T-helper 1 cell treated with Interleukin-12 subunit alpha and Interleukin-12 subunit beta and Interleukin-4 antibody, amounts not matched to agents 30 ng/mL and 1 ng/mL, for 36 hours (primary cell): ENCODE measurements at regions not wholly inside any gene's neighbourhood (a gene's known extent, or its start where the extent isn't known, plus 50 kb on each side); places are given as distances from the start of the nearest gene placed in this dataset.
"Not testable (repeated sequence)": the region's sequence is repeated elsewhere in the genome, so short reads cannot be mapped to it uniquely, and the experiment has no call there.

Experiments
- intact Hi-C: fragments of 100-400 bp; cut with micrococcal nuclease; formaldehyde crosslinking; loops from one replicate; pipeline ENCODE4 v1.15.1; 2024

DNA sequence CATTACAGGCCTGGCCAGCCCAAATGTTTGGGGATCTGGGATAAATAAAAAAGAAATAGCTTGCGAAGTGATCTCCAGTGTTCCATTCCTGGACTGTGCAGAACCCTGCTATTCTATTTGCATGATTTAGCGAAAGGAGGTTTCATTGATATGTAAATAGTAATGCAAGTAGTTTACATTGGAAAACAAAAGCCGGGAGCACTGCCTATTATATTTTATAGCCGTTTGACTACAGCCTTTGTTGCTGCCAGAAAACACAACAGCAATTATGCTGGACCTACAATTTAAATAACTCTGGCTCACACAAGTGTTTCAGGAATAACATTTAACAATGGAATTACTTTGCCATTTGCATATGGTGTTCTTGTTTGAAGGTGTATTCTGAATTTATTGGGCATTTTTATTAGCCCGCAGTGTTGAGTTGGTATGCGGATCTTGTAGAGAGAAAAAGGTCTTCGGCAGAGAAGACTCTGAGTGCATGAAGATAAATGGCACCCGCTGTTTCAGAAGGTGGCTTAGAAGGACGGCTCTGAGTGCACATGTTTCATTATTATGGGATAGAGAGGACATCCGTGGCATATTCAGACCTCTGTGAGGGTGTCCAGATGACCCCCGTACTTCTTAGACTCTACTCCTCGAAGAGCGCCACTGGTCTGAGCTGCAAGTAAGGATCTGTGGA, 315.0 kb downstream of the BRD1 start:
- intact Hi-C loops = no loop called here

DNA sequence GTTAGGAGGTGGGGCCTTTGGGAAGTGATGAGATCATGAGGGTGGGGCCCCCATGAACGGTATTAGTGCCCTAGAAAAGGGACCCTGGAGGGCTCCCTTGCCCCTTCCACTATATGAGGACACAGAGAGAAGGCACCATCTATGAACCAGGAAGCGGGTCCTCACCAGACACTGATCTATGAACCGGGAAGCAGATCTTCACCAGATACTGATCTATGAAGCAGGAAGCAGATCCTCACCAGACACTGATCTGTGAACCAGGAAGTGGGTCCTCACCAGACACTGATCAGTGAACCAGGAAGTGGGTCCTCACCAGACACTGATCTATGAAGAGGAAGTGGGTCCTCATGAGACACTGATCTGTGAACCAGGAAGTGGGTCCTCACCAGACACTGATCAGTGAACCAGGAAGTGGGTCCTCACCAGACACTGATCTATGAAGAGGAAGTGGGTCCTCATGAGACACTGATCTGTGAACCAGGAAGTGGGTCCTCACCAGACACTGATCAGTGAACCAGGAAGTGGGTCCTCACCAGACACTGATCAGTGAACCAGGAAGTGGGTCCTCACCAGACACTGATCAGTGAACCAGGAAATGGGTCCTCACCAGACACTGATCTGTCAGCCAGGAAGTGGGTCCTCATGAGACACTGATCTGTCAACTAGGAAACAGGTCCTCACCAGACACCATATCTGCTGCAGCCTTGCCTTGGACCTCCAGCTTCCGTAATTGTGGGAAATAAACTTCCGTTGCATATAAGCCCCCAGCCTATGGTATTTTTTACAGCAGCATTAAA, 316.1 kb downstream of the BRD1 start:
- intact Hi-C loops = not testable (repeated sequence)

DNA sequence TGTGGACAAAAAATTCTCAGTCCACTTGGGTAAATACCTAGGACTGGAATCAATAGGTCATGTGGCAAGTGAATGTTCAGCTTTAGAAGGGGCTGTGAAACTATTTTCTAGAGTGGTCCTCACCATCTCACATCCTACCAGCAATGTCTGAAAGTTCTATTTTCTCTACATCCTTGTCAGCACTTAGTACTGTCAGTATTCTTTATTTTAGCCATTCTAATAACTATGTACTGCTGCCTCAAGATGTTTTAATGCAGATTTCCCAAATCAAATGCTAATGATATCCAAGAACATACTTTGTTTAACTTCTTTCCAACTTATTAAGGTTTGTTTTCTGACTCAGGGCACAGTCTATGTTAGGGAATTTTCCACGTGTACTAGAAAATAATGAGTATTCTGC, 317.0 kb downstream of the BRD1 start:
- intact Hi-C loops = no loop called here

DNA sequence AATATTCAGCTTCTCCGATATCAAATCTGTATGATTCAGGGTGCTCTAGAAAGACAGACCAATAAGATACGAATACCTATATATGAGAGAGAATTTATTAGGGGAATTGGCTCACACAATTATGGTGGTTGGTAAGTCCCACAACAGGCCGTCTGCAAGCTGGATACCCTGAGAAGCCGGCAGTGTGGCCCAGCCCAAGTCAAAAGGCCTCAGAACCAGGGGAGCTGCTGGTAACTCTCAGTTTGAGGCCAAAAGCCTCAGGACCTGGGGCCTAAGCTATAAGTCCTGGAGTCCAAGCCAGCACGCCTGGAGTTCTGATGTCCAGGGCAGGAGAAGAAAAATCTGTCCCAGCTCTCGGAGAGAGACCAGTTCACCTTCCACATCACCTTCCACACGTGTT, 318.7 kb downstream of the BRD1 start:
- intact Hi-C loops = no loop called here

DNA sequence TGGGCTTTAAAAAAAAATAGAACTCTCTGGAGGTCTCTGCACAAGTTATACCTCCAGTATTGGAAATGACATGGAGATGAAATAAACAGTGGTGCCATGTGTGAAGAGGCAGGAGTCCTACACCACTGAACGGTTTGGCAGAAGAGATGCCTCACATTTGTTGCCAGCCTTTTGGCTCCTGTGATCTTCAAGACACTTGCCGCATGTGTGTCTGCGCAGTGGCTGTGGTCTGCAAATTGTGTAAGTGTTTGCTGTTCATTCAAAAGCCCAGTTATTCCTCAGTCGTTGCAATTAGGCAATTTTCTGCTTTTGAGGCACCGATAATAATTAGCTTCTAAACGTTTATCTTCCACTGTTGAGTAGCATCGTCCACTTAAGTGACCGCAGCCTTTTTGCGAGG, 319.1 kb downstream of the BRD1 start:
- intact Hi-C loops = no loop called here

DNA sequence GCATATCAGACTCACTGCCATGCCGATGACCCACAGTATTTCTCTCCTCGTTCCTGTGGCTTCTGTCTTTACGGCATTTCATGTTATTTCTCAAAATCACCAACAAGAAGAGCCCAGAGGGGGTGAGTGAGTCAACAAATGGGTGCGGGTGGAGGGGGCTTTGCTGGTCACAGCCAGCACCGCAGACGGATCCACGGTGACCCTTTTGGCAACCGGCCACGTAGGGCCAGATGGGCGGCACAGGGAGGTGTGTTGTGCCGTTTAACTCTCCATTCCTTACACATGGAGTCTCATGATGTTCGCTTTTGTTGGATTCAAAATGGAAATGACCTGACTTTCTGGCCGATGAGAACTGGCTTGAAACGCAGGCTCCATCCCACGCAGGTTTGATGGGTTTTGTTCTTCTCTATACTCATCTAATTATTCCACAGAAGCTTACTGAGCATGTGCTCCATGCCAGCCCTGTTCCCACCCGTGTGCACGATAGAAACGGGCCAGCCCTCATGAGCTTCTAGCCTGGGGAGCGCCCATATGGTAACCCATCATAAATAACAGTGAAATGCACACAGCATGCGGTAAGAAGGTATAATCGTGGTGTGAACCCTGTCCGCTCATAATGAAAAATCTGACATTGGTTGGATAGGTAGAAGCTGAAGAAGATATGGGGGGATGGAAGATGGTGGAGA, 319.9 kb downstream of the BRD1 start:
- intact Hi-C loops = no loop called here

DNA sequence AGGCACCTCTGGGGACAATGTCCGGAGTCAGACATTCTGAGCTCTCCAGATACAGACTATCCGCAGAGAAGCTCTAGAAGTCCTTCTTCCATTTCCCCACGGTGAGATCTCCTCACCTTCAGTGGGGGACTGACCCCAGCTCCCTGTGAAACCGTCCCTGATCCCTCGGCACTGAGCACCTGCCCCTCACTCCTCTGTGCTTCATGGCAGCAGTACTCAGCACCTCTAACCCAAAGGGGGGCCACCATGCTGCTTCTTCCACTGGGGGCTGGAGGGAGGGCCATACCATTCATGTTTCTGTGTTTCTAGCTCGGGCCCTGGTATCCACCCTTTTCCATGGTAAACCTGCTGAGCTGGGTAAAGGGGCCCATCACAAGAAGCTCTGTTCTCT, 321.7 kb downstream of the BRD1 start:
- intact Hi-C loops = no loop called here

DNA sequence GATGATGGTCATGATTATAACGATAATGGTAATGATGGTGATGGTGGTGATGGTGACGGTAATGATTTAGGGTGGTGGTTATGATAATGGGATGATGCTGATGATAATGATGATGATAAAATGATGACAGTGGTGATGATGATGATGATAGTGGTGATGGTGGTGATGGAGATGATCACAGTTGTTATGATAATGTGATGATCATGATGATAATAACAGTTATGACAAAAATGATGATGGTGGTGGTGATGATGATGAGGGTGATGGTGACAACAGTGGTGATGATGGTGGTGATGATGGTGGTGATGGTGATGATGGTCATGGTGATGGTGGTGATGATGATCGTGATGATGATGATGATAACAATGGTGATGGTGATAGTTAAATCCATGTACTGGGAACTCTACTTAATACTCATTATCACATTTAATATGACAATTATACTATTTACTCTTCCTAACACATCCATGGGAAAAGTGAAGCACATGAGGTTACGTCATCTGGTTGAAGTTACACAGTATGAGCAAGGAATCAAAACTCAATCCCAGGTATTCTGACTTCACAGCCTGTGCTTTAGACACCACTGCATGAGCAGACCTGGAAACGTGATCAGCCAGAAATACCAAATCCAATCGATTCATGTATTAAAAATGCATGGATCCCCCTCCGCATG, 322.2 kb downstream of the BRD1 start:
- intact Hi-C loops = no loop called here

DNA sequence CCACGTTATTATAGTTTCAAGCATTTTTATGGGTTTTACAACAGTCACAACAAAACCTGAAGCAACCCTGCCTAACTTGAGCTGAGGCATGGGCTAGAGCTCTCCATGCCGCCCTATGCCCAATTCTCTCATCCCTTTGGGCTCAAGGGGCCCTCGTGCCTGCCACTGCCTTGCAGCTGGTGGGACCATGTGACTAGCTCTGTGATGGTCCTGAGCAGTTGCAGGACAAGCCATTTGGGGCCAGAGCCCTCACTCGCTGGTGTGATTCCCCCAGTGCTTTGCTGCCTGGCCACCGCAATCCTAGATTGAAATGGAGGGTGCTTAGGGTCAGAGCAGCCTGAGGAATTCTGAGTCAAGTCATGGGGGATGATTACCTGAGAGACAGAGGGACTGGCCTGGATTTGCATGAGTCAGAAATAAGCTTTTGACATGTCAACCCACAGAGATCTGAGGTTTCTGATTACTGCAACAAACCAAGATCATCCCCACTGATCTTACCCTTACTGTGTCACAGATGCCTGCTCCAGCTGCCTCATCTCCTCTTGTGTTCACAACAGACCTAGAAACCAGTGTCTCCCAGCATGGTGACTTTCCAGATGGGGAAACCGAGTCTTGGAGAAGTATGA, 323.7 kb downstream of the BRD1 start:
- intact Hi-C loops = no loop called here

DNA sequence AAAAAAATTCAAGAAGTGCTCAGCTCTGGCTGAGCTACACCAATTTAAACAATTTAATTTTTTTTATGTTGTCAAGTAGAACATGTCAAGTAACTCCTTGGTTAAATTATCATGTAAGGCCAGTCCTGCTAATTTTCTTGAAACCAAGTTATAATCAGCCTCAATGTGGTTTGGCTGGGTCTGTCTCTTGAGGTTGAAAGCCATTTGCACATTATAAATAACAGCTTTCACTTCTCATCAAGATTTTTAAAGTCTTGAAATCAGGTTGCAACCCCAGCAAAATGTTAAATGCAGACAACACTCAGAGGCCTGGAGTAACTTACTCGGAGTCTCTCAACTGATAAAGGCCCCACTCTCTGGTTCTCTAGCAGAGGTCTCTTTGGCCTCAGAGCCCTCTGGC, 324.4 kb downstream of the BRD1 start:
- intact Hi-C loops = no loop called here

DNA sequence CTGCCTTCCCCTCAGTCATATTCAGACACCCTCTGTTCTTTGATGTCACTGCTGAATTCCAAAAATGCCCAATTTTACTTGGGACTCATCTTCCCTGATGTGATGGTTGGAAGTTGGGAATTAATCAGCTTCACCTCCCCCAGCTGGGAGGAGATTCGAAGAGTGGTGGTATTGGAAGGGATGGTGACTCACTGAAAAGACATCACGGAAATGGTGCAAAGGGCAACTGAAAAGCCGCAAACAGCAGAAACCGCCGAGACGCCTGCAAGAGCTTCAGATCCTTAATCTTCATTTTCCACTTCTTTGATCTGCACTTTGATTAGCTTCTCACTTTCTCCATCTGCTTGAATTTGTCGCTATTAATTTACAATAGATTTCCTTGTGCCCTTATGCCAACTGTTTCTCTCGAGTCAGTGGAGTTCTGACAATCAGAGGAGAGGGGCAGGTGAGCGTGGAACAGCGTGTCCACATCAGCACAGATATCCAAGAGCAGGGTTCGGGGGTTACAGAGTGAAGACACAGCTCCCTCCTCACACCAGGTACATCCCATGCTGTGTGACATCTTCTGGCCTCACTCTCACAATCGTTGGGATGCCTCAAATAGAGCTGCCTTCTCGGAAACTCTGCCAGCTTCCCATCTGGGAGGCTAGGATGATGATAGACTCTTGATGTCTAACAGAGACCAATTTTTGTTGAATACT, 325.4 kb downstream of the BRD1 start:
- intact Hi-C loops = no loop called here

DNA sequence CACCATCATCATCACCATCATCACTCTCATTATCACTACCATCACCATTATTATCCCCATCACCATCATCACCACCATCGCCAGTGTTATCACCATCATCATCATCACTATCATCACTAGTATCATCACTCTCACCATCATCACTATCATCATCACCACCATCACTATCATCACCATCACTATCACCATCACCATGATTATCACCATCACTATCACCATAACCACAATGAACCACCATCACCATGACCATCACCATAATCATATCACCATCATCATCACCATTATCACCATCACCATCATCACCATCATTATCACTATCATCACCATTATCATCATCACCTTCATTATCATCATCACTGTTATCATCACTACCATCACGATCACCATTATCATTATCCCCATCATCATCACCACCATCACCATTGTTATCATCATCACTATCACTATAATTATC, 326.7 kb downstream of the BRD1 start:
- intact Hi-C loops = no loop called here

DNA sequence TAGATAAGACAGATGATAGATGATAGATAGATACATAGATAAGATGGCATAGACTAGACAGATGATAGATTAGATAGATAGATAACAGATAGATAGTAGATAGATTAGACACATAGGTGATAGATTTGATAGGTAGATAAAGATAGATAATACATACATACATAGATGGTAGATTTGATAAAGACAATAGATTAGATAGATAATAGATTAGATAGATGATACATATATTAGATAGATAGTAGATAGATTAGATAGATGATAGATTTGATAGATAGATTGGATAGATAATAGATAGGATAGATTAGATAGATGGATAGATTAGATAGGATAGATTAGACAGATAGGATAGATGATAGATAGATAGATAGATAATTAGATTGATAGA, 327.6 kb downstream of the BRD1 start:
- intact Hi-C loops = no loop called here

DNA sequence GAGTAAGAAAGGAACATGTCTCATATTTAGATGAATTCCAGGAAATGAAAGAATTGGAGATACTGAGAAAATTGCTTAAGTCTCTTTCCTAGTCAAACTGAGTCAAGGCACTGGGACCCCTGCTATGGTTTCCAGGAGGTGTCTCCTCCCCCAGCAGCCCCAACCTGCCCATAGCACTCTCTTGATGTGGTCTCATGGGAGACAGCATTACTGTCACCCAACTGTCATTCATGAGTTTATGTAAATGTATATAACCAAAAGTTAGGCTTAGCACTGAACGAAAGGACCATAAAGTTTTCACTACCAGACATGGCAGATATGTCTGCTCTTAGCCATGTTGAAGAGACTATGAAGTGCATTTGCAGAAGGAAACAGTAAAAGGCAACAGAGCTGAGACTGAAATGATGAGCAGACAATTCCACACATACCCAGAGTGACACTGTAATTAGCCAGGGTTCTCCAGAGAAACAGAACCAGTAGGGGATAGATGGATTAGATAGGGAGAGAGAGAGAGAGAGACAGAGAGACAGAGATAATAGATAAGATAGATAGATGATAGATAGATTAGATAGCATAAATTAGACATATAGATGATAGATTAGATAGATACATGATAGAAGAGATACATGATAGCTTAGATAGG, 328.1 kb downstream of the BRD1 start:
- intact Hi-C loops = no loop called here

DNA sequence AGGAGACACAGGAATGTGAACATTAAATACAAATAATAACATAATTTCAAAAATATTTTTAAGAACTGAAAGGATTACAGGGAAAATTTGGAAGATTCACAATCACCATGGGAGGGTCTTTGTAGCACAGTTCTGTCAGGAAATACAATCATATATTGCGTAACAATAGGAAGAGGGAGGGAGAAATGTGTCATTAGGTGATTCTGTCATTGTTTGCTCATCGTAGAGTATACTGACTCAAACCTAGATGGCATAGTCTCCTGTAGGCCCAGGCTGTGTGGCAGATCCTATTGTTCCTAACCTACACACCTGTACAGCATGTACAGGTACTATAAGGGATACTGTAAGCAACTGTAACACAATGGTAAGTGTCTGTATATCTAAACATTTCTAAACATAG, 330.4 kb downstream of the BRD1 start:
- intact Hi-C loops = no loop called here

DNA sequence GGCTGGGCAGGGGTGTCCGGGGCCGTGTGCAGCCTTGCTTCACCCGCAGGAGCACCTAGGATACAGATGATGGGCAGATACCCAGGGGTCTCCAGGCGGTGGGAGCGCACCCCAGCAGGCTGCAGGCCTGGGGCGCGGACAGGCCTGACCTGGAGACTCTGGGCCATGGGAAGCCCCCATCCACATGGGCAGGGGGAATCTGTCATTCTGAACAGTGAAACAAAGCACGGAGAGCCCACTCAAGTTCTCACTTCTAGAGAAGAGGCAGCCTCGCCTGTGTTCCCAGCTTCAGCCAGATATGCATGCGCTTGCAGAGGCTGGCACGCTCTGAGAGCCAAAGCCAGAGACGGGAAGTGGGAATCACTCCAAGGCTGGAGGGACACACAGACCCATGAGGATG, 333.1 kb downstream of the BRD1 start:
- intact Hi-C loops = no loop called here

DNA sequence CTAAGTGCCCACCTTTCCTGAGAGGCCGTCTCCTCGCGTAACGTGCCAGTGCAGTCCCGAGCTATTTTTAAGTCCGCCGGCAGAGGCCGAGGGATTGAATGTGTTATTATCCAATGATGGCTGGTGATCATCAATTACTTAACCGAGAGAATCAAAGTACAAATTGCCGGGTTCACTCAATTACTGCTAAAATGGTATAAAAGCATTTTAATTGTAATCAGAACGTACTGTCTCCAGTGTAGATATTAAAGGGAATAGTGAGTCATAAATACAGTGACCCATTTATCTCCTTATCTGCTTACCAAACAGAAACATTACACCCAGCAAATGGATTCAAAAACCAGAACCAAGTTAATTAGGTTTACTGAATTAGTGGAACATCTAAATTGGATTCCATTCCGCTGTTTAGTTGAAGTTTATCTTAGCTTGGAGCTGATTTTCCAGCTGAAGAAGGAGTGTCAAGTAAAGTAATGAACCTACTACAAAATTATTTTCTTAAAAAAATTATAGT, 334.9 kb downstream of the BRD1 start:
- intact Hi-C loops = no loop called here

DNA sequence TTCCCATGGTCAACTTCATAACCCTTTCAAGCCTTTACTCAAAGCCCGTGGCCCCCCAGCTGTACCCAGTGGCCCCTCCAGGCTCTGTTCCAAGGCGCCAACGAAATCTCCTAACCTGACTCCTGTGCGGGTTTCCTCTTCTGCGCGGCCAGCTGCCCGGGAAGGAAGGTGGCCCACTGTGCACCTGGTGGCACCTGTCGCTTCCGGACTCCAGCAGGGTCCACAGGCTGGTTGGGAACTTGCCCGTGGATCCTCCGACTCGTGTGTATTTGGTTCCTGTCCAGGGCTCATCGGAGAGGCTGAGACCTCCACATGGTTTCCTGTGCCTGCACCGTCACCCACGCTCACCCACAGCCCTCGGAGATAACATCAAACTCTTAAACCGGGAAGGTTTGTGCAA, 335.4 kb downstream of the BRD1 start:
- intact Hi-C loops = no loop called here

DNA sequence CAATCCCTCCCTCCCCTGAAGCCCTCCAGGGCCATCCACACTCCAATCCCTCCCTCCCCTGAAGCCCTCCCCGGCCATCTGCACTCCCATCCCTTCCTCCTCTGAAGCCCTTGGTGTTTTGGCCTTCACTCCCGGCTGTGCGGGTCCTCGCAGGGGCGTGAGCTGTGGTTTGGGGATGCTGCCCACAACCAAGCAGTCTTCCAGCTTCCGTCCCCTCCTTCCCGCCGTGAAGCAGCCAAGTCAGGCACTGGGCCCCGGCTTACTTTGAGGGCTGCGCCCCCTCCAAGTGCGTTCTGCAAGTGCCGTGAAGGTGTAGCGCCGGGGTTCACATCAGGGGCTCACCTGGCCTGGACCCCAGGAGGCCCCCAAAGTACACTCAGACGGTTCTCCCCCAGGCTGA, 335.9 kb downstream of the BRD1 start:
- intact Hi-C loops = no loop called here

DNA sequence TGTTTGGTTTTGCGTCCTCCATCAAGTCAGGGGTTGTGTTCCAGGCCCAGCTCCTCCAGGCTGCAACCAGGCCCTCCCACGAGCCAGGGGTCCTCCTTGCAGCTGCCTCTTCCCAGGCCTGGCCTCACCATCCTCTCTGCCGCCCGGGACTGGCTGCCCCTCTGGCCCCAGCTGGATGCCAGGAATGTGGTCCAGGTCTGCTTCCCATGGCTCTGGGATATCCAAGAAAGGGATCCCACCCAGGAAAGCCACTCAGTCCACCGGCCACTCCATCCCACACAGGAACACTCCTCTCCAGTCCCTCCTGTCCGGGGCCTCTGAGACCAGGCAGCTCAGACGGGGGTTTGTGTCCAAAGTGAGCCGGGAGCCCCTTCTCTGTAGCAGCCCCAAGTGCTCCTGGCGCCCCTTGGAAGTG, 336.4 kb downstream of the BRD1 start:
- intact Hi-C loops = no loop called here
